ENCODE measurements at regions not wholly inside any gene's neighbourhood (a gene's known extent, or its start where the extent isn't known, plus 50 kb on each side); places are given as distances from the start of the nearest gene placed in this dataset.

- Histone ChIP-seq H3K9me3 (ENCODE audit: control insufficient read depth, low read depth, low read length) (no peaks in the 10 kb centered on the region), H4K20me1 (ENCODE audit: control insufficient read depth, insufficient read depth, insufficient read length) (no peaks in the 10 kb centered on the region), H3K79me2 (ENCODE audit: insufficient read depth, low read length) (0 out of 2 replicates have a peak, but pooled peaks cover 2% of the 10 kb centered on the region), H2BK12ac (ENCODE audit: insufficient read length, low read depth, low read length) (no peak overlapping the region), H2BK5ac (ENCODE audit: insufficient read length, low read length) (no peak overlapping the region), H2AK5ac (ENCODE audit: insufficient read length, low read length) (no peak overlapping the region), H3K27me3 (ENCODE audit: insufficient read depth, low read length) (no peaks in the 10 kb centered on the region), H3K4ac (ENCODE audit: low read depth, low read length) (no peak overlapping the region), H4K8ac (replicated peaks; ENCODE audit: insufficient read length, low read depth, low read length) (no peak overlapping the region), H3T11ph (ENCODE audit: low read length) (no peak overlapping the region), H3K4me2 (ENCODE audit: insufficient read depth, insufficient read length, low read length) (no peak overlapping the region), H3K79me1 (ENCODE audit: insufficient read depth, low read depth, low read length, poor library complexity, severe bottlenecking) (no peaks in the 10 kb centered on the region), H4K91ac (ENCODE audit: insufficient read length, low read depth, low read length) (no peak overlapping the region), H3K23me2 (ENCODE audit: insufficient read length, low read depth, low read length, poor library complexity, severe bottlenecking) (no peaks in the 10 kb centered on the region), H3K23ac (ENCODE audit: insufficient read length, low read depth, low read length) (no peak overlapping the region), H2BK20ac (ENCODE audit: low read depth, low read length, poor library complexity, severe bottlenecking) (no peak overlapping the region), H3K4me1 (ENCODE audit: insufficient read depth, low read length) (no peaks in the 10 kb centered on the region), H3K14ac (ENCODE audit: insufficient read depth, low read length) (no peak overlapping the region), H2BK15ac (ENCODE audit: low read depth, low read length) (no peak overlapping the region), H2BK120ac (ENCODE audit: low read depth, low read length, poor library complexity, severe bottlenecking) (no peak overlapping the region), H3K9ac (ENCODE audit: extremely low read depth, insufficient read length, low read length) (no peak overlapping the region), H4K5ac (ENCODE audit: insufficient read length, low read depth, low read length) (no peak overlapping the region), H3K56ac (ENCODE audit: insufficient read length, low read depth, low read length) (no peak overlapping the region), H3K18ac (ENCODE audit: insufficient read length, low read depth, low read length) (no peak overlapping the region), H2AFZ (ENCODE audit: low read length) (no peak overlapping the region), H3K27ac (ENCODE audit: insufficient read length, low read depth, low read length) (no peak overlapping the region)
- no CpG with 5 or more reads among the region's 4 CpGs for WGBS (ENCODE audit: extremely low coverage, insufficient read length, low lambda C conversion rate)
- Mint-ChIP-seq H3K4me1 (peaks cover 0 to 3% of the 10 kb centered on the region in 2 experiments; a peak in 2 of 4 replicates), H3K9me3 (no peaks in the 10 kb centered on the region), H3K27me3 (ENCODE audit: low read depth) (no peaks in the 10 kb centered on the region), H3K27ac (no peak overlapping the region; a peak in 1 of 7 replicates), H3K36me3 (ENCODE audit: insufficient read depth in 1 of 3, low read depth in 3 of 3) (peaks cover 0 to 29% (median 24%) of the 10 kb centered on the region in 3 experiments; a peak in 5 of 7 replicates), H3K4me3 (no peak overlapping the region)
- no peak for TF ChIP-seq CTCF (conservative IDR thresholded peaks at IDR 0.05)
- no peak for DNase-seq
These were observed 86.1 kb upstream of the SCG2 start for GRCh38 chr2:223688094-223688835.

All from H9 (cell line).